Ammon's horn (tissue), 1 donor: ENCODE measurements at regions not wholly inside any gene's neighbourhood (a gene's known extent, or its start where the extent isn't known, plus 50 kb on each side); places are given as distances from the start of the nearest gene placed in this dataset.

Experiments
- DNase-seq: peaks from one replicate; pipeline ENCODE4 v3.0.0-alpha.2; 2016; ENCODE audit warnings: low spot score

GRCh38 chr1:232445361-232446106, 184.4 kb downstream of the SIPA1L2 start:
- no peak for DNase-seq

DNA sequence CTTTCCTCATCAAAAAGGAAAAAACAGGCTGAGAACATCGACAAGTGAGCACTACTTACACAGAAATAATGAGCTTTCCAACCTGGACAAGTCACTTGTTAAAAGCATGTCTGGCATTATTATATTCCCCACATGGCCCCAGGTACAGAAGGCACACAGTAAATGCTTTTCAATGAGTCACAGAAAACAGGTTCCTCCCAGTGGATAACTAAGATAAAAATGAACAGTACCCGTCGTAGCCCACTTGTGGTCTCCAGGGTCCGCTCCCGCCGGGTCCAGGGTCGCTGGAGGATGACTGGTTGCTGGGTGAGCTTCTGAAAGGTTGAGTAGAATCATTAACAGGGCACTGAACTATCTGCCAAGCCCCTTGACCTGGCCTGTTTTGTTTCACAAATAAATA, 186.6 kb downstream of the SIPA1L2 start:
- DNase-seq: no peak

GRCh38 chr1:232441036-232441411, 188.9 kb downstream of the SIPA1L2 start:
- no peak for DNase-seq

DNA sequence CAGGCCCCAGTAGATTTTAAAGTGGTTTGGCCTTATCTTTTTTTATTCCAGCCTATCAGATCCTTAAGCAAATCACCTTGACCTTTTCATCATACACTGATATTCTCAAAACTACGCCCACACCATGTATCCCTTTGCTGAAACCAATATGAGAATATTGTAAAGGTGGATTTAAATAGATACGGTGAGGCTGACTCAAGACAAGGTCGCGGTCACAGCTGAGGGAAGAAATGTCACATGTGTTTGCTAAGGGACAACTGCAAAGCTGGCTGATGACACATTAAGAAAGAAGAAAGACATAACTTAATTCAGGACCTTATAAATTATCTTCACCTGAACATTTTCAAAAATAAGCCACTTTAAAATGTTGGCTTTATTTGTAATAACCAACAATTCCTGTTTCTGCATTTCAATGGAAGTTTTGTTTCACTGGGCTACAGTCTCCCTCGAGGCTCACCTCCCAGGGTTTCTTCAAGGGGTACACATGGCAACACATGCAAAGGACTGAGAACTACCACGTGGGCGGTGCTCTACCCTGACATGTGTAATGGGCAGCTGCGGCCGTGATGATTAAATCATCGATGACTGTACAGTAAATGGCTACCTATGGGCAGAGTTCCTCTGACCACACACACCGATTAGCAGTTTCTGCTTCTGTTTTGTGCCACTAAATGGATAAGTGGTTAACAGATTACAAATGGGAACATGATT, 189.5 kb downstream of the SIPA1L2 start:
- DNase-seq: no peak

DNA sequence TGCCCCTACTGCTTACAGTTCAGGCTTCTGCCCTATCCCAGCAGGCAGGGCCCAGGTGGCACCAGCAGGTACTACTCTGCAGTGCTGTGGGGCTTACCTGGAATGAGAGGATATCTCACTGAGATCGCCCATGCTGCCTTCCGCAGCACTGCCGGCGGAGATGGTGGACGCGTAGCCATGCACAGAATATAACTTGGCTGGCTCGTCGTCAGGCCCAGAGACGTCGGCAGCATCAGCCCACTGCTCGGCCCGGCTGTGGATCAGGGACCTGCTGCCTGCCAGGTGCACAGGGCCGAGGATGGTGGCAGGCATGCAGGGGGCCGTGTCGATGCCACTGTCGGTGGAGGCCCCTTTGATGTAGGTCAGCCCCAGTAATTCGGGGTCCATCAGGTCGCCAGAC, 190.9 kb downstream of the SIPA1L2 start:
- no peak for DNase-seq

DNA sequence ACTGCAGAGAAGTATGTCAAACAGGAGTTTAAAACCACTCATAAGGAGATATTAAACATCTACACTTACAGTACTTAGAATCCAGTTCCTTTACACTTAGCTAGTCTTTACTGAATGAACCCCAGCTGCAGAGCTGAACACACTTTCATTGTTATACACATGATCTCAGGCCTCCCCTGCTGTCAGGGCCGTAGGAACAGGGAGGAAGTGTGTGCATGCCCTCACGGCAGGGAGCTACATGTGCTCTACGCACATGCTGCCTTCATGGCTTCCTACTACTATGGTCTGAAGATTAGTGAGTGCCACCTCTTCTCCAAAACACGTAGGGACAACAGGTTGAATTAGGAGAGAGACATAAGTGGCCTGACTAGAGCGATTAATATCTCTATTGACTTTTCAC, 191.5 kb downstream of the SIPA1L2 start:
- peak; percentile 43 for DNase-seq

DNA sequence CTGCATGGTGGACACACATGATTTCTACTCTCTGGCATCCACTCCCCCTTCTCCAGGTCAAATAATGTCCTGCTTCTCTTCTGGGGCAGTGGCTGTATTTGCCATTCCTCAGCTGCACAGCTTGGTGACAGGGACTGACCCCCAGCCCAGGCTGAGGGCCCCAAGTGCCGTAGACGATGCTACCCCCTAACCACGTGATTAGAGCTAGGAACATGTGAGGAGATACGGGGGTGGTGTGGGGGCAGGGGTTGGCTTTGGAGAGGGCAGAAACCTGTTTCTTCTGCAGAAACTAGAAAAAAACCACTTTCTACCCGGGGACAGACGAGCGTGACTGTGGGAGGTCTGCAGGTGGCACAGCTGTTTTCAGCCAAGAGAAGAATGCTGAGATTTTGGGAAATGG, 192.4 kb downstream of the SIPA1L2 start:
- no peak for DNase-seq

GRCh38 chr1:232435729-232436128, 194.2 kb downstream of the SIPA1L2 start:
- peak; percentile 16 for DNase-seq

DNA sequence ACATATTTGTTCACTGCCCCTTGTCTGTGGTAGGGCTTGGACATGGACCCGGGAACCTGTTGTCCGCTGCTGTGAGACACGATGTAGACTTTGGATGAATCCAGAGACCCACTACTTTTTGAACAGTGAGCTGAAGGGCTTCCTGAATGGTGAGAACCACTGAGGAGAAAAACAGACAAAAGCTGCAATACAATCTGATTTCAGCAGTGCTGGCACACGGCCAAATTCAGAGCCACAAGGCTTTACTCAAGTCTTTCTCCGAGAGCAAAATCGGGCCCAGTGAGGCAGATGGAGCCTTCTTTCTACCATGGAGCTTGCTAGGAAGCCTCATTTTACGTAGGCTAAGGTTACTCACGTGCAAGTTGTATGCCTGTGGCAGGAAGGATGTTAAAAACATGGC, 197.6 kb downstream of the SIPA1L2 start:
- DNase-seq: peak; percentile 70

GRCh38 chr1:232431748-232432147, 198.2 kb downstream of the SIPA1L2 start:
- no peak for DNase-seq

DNA sequence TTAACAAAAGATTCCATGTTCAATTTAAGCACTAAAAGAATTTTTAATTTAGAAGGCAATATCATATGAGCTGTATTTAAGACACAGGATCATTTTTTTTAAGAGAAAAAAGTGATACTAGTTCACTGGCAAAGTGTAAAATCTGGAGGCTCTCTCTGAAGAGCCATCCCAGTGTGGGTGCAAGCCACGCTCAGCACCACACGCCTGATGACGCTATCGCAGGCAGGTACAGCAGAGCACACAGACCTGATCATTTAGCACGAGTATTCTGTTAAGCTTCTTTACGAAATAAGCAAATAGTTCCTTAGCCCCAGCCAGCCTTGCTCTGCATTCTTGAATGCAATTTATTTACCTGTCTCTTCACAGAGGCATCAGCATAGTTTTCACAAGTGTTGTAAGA, 198.6 kb downstream of the SIPA1L2 start:
- no peak for DNase-seq

GRCh38 chr1:232430467-232430866, 199.5 kb downstream of the SIPA1L2 start:
- no peak for DNase-seq

DNA sequence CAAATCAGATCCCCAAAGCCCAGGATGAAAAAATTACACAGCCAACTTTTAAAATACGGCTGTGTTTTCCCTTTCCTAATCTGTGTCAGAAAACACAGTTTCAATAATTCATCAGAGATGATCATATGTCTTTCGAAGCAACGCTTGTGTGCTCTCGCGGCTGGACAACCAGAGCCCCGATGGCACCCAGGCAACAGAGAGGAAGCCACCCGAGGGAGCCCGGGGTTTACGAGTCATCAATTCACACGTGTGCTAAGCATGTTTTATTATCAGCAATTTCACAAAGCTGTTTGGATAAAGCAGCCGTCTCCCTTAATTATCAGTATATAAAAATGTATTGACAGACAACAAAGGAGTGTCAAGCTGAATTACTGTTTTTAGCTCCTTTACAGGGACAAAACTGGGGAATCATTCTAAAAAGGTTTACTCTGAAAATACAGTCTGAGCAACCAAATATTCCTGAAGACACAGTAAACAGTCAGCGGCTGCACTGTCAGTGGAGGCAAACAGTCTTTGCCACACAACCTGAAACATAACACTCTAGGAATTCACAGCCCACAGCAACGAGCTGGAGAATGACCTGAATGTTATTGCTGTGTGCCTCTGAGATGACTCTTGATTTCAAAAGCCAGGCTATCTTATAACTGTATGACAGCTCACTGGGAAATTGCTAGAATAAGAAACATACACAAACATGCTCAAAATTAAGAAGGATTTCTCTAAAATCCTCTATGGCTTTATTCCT, 201.0 kb downstream of the SIPA1L2 start:
- no peak for DNase-seq

GRCh38 chr1:232428036-232428645, 201.8 kb downstream of the SIPA1L2 start:
- DNase-seq: no peak

DNA sequence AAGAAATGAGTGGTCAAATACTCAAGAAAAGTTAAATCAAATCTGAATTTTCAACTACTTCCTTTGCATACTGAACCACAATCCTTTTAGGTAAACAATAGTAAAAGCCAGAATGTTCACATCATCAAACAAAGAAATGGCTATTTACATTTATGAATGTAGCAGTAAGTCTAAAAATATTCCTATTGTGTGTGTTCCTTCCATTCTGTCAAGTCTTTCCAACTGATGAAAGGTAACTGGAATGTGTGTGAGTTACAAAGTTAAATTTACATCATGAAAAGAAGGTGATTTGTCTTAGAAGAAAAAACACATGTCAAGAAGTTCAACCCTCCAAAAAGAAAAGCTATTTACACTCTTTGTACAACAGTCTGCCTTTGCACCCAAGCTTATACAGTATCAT, 203.1 kb downstream of the SIPA1L2 start:
- DNase-seq: no peak

- DNase-seq: no peak
Measured at GRCh38 chr1:232425421-232425820, 204.5 kb downstream of the SIPA1L2 start.

GRCh38 chr1:232423591-232423990, 206.3 kb downstream of the SIPA1L2 start:
- DNase-seq: no peak

DNA sequence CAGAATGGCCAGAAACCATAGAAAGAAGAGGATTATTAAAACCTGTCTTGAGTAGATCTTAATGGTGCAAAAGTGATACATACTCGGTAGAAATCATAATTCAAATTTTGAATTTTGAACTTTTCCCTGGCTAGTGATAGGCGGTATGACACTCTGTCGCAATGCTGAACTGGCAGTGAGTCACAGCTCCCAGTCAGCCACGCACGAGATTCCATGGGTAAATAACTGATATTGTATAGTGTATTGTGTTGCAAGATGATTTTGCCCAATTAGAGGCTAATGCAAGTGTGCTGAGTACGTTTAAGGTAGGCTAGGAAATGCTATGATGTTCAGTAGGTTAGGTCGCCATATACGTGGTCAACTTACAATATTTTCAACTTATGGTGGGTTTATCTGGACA, 207.0 kb downstream of the SIPA1L2 start:
- no peak for DNase-seq

- no peak for DNase-seq
Measured at GRCh38 chr1:232422098-232422497, 207.8 kb downstream of the SIPA1L2 start.

DNA sequence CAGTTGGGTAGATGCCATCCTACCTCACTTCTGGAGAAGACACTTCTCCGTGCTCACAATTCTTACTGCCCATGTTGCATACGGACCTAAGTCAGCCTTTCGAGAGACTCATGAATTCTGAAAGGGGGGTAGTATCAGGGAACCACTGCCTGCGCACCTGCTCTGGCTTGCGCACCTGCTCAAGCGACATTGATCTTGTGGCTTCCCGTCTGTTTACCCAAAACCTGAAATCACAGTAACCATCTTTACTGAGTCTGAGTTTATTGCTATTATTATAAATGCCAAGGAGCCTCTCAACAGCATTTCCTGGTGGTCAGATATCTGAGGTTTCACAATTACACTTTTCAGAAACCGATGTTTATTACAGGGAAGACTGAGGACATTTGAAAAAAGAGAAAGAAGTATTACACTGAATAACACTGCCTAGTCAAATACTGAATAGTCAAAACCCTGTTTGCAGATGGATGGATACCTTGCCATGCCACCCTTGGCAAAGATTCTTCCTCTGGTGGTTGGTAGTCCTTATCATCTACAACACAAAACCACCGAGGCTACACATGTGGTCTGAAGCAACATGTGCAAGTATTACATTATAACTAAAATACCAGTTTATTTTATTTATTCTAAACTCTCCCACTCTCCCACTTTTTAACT, 208.7 kb downstream of the SIPA1L2 start:
- DNase-seq: no peak

GRCh38 chr1:232417636-232418248, 212.2 kb downstream of the SIPA1L2 start:
- no peak for DNase-seq
